ENCODE measurements at regions not wholly inside any gene's neighbourhood (a gene's known extent, or its start where the extent isn't known, plus 50 kb on each side); places are given as distances from the start of the nearest gene placed in this dataset.
A peak's percentile ranks its signal among the peaks of the same experiment; 100 is the strongest.

DNA sequence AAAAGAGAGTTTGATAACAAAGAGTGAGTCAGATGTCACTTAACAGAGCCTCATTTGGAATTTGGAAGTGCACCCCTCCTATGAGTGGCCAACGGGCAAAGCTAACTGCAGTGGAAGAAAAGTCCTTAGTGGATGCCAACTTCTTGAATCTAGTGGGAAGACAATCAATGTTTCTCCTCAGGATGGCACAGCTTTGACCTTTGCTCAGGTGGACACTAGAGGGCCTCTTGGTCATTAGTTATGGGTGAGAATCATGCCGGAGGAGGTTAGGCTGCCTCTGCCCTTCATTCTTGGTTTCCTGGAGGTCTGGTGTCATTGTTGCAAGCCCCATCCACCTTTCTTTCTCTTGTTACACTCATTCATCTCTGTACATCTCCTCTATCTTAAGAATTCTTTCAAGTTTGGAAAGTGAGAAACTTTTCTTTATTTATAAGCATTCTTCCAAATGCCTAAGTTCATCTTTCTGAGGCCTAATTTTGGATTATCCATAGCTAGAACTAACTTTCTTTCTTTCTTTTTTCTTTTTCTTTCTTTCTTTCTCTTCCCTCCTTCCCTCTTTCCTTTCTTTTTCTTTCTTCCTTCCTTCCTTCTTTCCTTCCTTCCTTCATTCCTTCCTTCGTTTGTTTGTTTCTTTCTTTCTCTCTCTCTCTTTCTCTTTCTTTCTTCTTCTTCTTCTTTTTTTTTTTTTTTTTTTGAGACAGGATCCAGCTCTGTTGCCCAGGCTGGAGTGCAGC lies 327.2 kb upstream of the TSHZ3 start:
- Mint-ChIP-seq H3K27me3 (ENCODE audit: low read depth, poor library complexity) (peaks cover 9% of the 10 kb centered on the region), H3K36me3 (ENCODE audit: low read depth) (no peaks in the 10 kb centered on the region), H3K27ac (no peak overlapping the region), H3K4me1 (no peaks in the 10 kb centered on the region), H3K9me3 (no peaks in the 10 kb centered on the region), H3K4me3 (no peak overlapping the region)
- TF ChIP-seq, protein P1, sequence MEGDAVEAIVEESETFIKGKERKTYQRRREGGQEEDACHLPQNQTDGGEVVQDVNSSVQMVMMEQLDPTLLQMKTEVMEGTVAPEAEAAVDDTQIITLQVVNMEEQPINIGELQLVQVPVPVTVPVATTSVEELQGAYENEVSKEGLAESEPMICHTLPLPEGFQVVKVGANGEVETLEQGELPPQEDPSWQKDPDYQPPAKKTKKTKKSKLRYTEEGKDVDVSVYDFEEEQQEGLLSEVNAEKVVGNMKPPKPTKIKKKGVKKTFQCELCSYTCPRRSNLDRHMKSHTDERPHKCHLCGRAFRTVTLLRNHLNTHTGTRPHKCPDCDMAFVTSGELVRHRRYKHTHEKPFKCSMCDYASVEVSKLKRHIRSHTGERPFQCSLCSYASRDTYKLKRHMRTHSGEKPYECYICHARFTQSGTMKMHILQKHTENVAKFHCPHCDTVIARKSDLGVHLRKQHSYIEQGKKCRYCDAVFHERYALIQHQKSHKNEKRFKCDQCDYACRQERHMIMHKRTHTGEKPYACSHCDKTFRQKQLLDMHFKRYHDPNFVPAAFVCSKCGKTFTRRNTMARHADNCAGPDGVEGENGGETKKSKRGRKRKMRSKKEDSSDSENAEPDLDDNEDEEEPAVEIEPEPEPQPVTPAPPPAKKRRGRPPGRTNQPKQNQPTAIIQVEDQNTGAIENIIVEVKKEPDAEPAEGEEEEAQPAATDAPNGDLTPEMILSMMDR (IDR thresholded peaks at IDR 0.05) = peak; percentile 23
- DNase-seq = no peak

DNA sequence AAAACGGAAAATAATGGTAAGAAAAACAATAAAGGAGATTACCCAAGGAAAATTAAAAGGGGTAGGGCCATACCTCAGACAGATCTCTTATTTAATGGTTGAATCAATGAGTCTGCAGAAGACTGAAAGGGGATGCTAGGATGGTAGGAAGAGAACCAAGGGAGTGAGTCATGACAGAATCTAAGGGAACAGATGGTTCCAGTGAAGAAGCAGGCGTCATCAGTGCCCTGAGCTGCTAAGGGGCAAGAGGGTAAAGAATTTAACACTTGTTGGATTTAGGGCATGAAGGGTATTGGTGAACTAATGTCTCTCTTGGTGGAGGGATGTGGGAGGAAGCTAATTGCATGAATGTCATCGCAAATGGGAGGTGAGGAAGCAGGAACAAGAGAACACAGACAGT lies 329.2 kb upstream of the TSHZ3 start:
- TF ChIP-seq, protein P1 (IDR thresholded peaks at IDR 0.05) = no peak
- Mint-ChIP-seq H3K27ac (no peak overlapping the region), H3K4me1 (no peaks in the 10 kb centered on the region), H3K27me3 (ENCODE audit: low read depth, poor library complexity) (peaks cover 3% of the 10 kb centered on the region), H3K4me3 (no peak overlapping the region), H3K36me3 (ENCODE audit: low read depth) (no peaks in the 10 kb centered on the region), H3K9me3 (no peaks in the 10 kb centered on the region)
- no peak for DNase-seq

DNA sequence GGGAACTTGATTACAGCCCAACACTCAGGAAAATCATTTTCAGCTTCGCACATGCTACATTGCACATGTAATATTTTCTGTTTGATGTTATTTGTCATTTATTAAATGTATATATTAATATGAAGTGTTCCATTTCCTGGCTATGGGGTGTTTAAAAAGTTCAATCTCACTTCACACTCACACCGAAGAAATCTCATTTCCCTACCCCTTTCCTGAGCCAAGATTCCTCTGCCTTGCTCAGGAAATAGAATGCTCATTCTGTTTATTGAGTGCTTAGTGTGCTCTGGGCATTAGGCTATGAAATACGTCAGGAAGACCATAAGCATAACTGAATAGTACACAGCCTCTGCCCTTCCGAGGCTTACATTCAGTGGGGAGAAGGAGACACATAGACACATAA lies 331.9 kb upstream of the TSHZ3 start:
- H3K36me3 Mint-ChIP-seq (ENCODE audit: low read depth) = no peaks in the 10 kb centered on the region
- H3K4me3 Mint-ChIP-seq = no peak overlapping the region
- H3K27ac Mint-ChIP-seq = no peak overlapping the region
- H3K9me3 Mint-ChIP-seq = no peaks in the 10 kb centered on the region
- DNase-seq = no peak
- no peaks in the 10 kb centered on the region for H3K4me1 Mint-ChIP-seq
- TF ChIP-seq, protein P1 (IDR thresholded peaks at IDR 0.05) = no peak
- peaks cover 5% of the 10 kb centered on the region for H3K27me3 Mint-ChIP-seq (ENCODE audit: low read depth, poor library complexity)

DNA sequence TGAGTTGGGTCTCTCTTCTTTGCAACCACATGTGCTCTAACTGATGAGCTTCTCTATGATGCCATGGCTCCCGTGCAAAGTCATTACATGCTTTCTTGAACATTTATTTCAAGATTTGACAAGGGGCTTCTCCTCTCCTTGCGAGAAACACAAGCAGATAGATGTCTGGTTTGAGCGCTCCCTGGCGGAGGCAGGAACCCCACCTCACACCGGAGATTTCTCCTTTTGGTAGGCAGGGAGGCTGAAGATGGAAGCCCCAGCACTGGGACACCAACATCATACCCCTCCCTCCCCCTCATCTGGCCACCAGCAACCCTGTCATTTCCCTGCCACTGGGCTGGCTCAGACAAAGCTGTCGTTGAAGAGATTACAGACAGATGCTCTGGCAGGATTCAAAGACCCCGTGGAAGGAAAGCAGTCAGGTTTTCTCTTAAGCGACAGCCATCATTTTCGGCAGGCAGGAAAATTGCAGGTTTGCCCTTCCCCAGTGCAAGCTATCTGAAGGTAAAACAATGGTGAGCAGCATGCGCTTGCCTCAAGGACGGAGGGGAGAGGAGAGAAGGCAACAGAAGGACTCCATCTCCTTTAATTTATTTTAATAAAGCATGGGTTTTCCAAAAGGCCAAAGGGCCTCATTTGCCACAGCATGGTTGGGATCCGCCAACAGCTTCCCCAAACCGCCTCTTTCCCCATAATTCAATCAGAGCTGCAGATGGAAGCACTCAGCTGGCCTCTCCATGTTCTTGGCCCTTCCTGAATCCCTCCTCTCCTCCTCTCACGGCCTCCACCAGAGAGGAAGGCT lies 344.1 kb upstream of the TSHZ3 start:
- Mint-ChIP-seq H3K4me1 (peaks cover 8% of the 10 kb centered on the region), H3K36me3 (ENCODE audit: low read depth) (no peaks in the 10 kb centered on the region), H3K27ac (no peak overlapping the region), H3K4me3 (no peak overlapping the region), H3K27me3 (ENCODE audit: low read depth, poor library complexity) (peaks cover 22% of the 10 kb centered on the region), H3K9me3 (no peaks in the 10 kb centered on the region)
- TF ChIP-seq, protein P1 (IDR thresholded peaks at IDR 0.05) = no peak
- DNase-seq = no peak

DNA sequence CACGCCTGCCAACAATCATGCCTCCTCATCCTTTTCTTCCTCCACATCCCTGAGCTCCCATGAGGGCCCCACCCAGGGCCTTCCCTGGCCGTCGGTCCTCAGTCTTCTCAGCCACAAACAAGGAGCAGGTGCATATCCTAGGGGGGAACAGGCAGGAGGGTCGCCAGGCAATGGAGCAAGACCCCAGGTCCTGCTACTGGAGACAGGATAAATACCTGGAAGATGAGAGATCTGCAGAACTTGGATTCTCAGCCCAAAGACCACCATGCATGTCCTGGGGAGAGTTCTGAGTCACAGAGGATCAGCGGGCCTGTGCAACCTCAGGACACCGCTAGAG lies 344.7 kb upstream of the TSHZ3 start:
- Mint-ChIP-seq H3K27ac (no peak overlapping the region), H3K4me1 (peaks cover 10% of the 10 kb centered on the region), H3K36me3 (ENCODE audit: low read depth) (no peaks in the 10 kb centered on the region), H3K9me3 (no peaks in the 10 kb centered on the region), H3K27me3 (ENCODE audit: low read depth, poor library complexity) (peaks cover 22% of the 10 kb centered on the region), H3K4me3 (no peak overlapping the region)
- DNase-seq = no peak
- TF ChIP-seq, protein P1 (IDR thresholded peaks at IDR 0.05) = no peak

Measured in nephron progenitor cell (in vitro differentiated cells).